ENCODE measurements at regions not wholly inside any gene's neighbourhood (a gene's known extent, or its start where the extent isn't known, plus 50 kb on each side); places are given as distances from the start of the nearest gene placed in this dataset.

GRCh38 chrX:3461397-3462165, 115.1 kb upstream of the MXRA5 start:
- no peak overlapping the region for H3K4me3 ChIP-seq
- H3K27ac ChIP-seq, result no peak overlapping the region
- no peaks in the 10 kb centered on the region for H3K27me3 ChIP-seq
- TF ChIP-seq POLR2A (IDR thresholded peaks at IDR 0.05) (no peak), EP300 (IDR thresholded peaks at IDR 0.05) (no peak), CTCF (IDR thresholded peaks at IDR 0.05) (no peak)
- no peak for DNase-seq
- 34 to 38% (median 36%) methylated on average over 12 of the region's 12 CpGs for WGBS, 3 donors
- intact Hi-C loops (cut with DNase I), result no loop called here
- no peaks in the 10 kb centered on the region for H3K36me3 ChIP-seq
- no peaks in the 10 kb centered on the region for H3K4me1 ChIP-seq (ENCODE audit: insufficient read depth)
- H3K9me3 ChIP-seq, result no peaks in the 10 kb centered on the region

GRCh38 chrX:3455796-3456195, 109.3 kb upstream of the MXRA5 start:
- H3K9me3 ChIP-seq, result no peaks in the 10 kb centered on the region
- no peak overlapping the region for H3K4me3 ChIP-seq
- no peak for DNase-seq
- intact Hi-C loops (cut with DNase I), result no loop called here
- no peak for TF ChIP-seq POLR2A (IDR thresholded peaks at IDR 0.05)
- no peak for TF ChIP-seq CTCF (IDR thresholded peaks at IDR 0.05)
- TF ChIP-seq EP300 (IDR thresholded peaks at IDR 0.05), result no peak
- H3K4me1 ChIP-seq (ENCODE audit: insufficient read depth), result no peaks in the 10 kb centered on the region
- H3K27ac ChIP-seq, result no peak overlapping the region
- H3K27me3 ChIP-seq, result no peaks in the 10 kb centered on the region
- no peaks in the 10 kb centered on the region for H3K36me3 ChIP-seq
- 58 to 66% (median 61%) methylated on average over 2 of the region's 2 CpGs for WGBS, 3 donors

DNA sequence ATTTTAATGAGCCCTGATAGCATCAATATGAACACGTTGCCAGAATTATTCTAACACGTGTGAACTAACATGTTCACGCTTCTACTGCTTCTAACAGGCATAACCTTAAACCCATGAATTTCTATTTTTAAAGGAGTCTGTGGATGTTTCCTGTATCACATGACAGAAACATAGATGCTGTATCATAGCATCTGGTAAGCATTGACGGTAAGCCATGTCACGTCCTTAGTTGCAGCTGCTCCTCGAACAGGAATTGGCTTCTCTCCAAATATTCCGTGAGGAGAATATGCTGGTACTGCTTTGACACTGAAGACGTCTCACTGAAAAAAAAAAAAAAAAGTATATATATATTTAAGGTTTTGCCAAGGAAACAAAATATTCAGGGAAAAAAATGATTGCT, 105.1 kb upstream of the MXRA5 start:
- WGBS, 3 donors, result 22 to 37% (median 28%) methylated on average over 8 of the region's 8 CpGs
- Histone ChIP-seq H3K27me3 (no peaks in the 10 kb centered on the region), H3K9me3 (no peaks in the 10 kb centered on the region), H3K4me1 (ENCODE audit: insufficient read depth) (no peaks in the 10 kb centered on the region), H3K27ac (no peak overlapping the region), H3K36me3 (no peaks in the 10 kb centered on the region), H3K4me3 (no peak overlapping the region)
- DNase-seq, result no peak
- intact Hi-C loops (cut with DNase I), result no loop called here
- TF ChIP-seq POLR2A (IDR thresholded peaks at IDR 0.05), result no peak
- TF ChIP-seq EP300 (IDR thresholded peaks at IDR 0.05), result no peak
- TF ChIP-seq CTCF (IDR thresholded peaks at IDR 0.05), result no peak

DNA sequence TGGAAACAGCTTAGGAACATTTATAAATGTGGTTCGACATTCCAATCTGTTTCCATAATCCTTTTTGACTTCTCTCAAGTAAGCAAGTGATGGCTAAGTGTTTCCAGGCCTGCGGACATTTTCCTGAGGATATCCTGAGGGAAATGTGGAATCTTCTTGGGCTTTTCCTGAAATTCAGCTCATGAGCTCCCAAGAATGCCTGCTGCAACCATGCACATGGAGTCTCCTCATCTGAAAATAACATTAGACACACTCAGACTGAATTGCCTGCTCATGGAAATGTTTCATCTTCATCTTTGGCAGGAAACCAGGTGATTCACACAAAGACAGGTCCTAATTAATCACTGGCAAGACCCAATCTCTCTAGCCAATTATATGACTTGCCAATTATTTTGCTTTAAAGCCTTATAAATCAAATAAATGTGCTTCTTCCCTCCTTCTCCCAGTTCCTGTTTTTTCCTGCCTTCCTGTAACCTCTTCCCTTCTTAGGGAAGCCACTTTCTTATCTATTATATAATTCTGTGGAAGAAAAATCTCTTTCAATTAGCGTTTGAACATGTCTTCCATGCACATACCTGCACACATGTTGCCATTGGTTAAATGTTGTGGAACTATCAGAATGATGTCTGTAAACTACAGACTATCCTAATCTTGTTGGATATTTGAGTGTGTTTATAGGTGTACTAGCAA, 104.6 kb upstream of the MXRA5 start:
- Histone ChIP-seq H3K27me3 (no peaks in the 10 kb centered on the region), H3K4me3 (no peak overlapping the region), H3K9me3 (no peaks in the 10 kb centered on the region), H3K36me3 (no peaks in the 10 kb centered on the region), H3K27ac (no peak overlapping the region), H3K4me1 (ENCODE audit: insufficient read depth) (no peaks in the 10 kb centered on the region)
- TF ChIP-seq POLR2A (IDR thresholded peaks at IDR 0.05), result no peak
- TF ChIP-seq EP300 (IDR thresholded peaks at IDR 0.05), result no peak
- no peak for TF ChIP-seq CTCF (IDR thresholded peaks at IDR 0.05)
- WGBS, 3 donors, result 46 to 55% (median 54%) methylated on average over 3 of the region's 3 CpGs
- no peak for DNase-seq
- intact Hi-C loops (cut with DNase I), result no loop called here
